GM23338 (cell line): ENCODE measurements at regions not wholly inside any gene's neighbourhood (a gene's known extent, or its start where the extent isn't known, plus 50 kb on each side); places are given as distances from the start of the nearest gene placed in this dataset.

Experiments
- ATAC-seq: fragments of 200-7000 bp; cut with Tn5 transposase; 3 replicates; pipeline ENCODE4 v1.9.1; 2020
- DNase-seq: peaks from one replicate; pipeline ENCODE4 v3.0.0-alpha.2; 2015; ENCODE audit warnings: low spot score
- H2AFZ ChIP-seq: fragments of 200-600 bp; sonication (generic); 2 replicates; pipeline ENCODE4 v1.8.0; 2016; ENCODE audit warnings: antibody characterized with exemption, mild to moderate bottlenecking, moderate library complexity
- H3F3A ChIP-seq: fragments of 200-600 bp; sonication (generic); replicated peaks from 2 replicates; pipeline ENCODE4 v1.8.0; 2017; ENCODE audit warnings: antibody characterized with exemption, mixed run types, low read depth
- H3K27ac ChIP-seq: fragments of 200-600 bp; sonication (generic); 2 replicates; pipeline ENCODE4 v1.6.1; 2016; ENCODE audit warnings: low read depth
- H3K27me3 ChIP-seq: fragments of 200-600 bp; sonication (generic); 2 replicates; pipeline ENCODE4 v1.8.0; 2016; ENCODE audit warnings: mild to moderate bottlenecking, mixed run types, moderate library complexity; ENCODE audit not compliant: insufficient read depth
- H3K36me3 ChIP-seq: fragments of 200-600 bp; sonication (generic); 2 replicates; pipeline ENCODE4 v1.8.0; 2016; ENCODE audit warnings: mild to moderate bottlenecking; ENCODE audit not compliant: insufficient read depth
- H3K4me1 ChIP-seq: fragments of 200-600 bp; sonication (generic); 2 replicates; pipeline ENCODE4 v1.8.0; 2016; ENCODE audit warnings: mild to moderate bottlenecking, moderate library complexity; ENCODE audit not compliant: insufficient read depth
- H3K4me2 ChIP-seq: fragments of 200-600 bp; sonication (generic); 2 replicates; pipeline ENCODE4 v1.7.1; 2017; ENCODE audit warnings: mixed run types
- H3K4me3 ChIP-seq: fragments of 200-600 bp; sonication (generic); 2 replicates; pipeline ENCODE4 v1.6.1; 2016; ENCODE audit warnings: mixed run types
- H3K79me2 ChIP-seq: fragments of 200-600 bp; sonication (generic); replicated peaks from 2 replicates; pipeline ENCODE4 v1.8.0; 2017; ENCODE audit warnings: mild to moderate bottlenecking; ENCODE audit not compliant: insufficient read depth
- H3K9me2 ChIP-seq: fragments of 200-600 bp; sonication (generic); 2 replicates; pipeline ENCODE4 v1.8.0; 2017; ENCODE audit not compliant: insufficient read depth
- H4K20me1 ChIP-seq: fragments of 200-600 bp; sonication (generic); replicated peaks from 2 replicates; pipeline ENCODE4 v1.8.0; 2017; ENCODE audit warnings: mild to moderate bottlenecking; ENCODE audit not compliant: insufficient read depth
- H3K27ac Mint-ChIP-seq: 2 replicates; pipeline ENCODE4 v1.8.0; 2020; ENCODE audit warnings: inconsistent platforms, mild to moderate bottlenecking, moderate library complexity, mixed read lengths
- H3K27me3 Mint-ChIP-seq: 3 replicates; pipeline ENCODE4 v1.8.0; 2022; ENCODE audit warnings: low read depth, mild to moderate bottlenecking, moderate library complexity, mixed read lengths, inconsistent platforms; ENCODE audit not compliant: insufficient read depth, poor library complexity
- H3K36me3 Mint-ChIP-seq: 3 replicates; pipeline ENCODE4 v1.8.0; 2021; ENCODE audit warnings: low read depth, mild to moderate bottlenecking, inconsistent platforms, moderate library complexity, mixed read lengths
- H3K4me1 Mint-ChIP-seq: 3 replicates; pipeline ENCODE4 v1.8.0; 2020; ENCODE audit warnings: mild to moderate bottlenecking, inconsistent platforms, mixed read lengths
- H3K4me3 Mint-ChIP-seq: 3 replicates; pipeline ENCODE4 v1.8.0; 2021; ENCODE audit warnings: moderate library complexity, mild to moderate bottlenecking, inconsistent platforms, mixed read lengths
- H3K9me3 Mint-ChIP-seq: 3 replicates; pipeline ENCODE4 v1.8.0; 2020; ENCODE audit warnings: moderate library complexity, mild to moderate bottlenecking, inconsistent platforms, mixed read lengths
- CREB1 ChIP-seq: fragments of 250-450 bp; sonication (Bioruptor Pico); IDR thresholded peaks from 2 replicates; pipeline ENCODE4 v1.5.0; 2020; ENCODE audit warnings: low read depth, mild to moderate bottlenecking, moderate library complexity
- EZH2 ChIP-seq: fragments of 200-600 bp; sonication (generic); IDR thresholded peaks from one replicate; pipeline ENCODE4 v1.8.0; 2017; ENCODE audit warnings: antibody characterized with exemption, mild to moderate bottlenecking, low read depth; ENCODE audit not compliant: unreplicated experiment
- EZH2phosphoT487 ChIP-seq: fragments of 200-600 bp; sonication (generic); IDR thresholded peaks from one replicate; pipeline ENCODE4 v1.8.1; 2018; ENCODE audit warnings: antibody characterized with exemption; ENCODE audit not compliant: unreplicated experiment
- NANOG ChIP-seq: IDR thresholded peaks from 2 replicates; pipeline ENCODE4 v1.6.1; 2016; ENCODE audit warnings: antibody characterized with exemption, borderline replicate concordance
- STAT1 ChIP-seq: IDR thresholded peaks from one replicate; pipeline ENCODE4 v1.6.1; 2016; ENCODE audit warnings: antibody characterized with exemption; ENCODE audit not compliant: unreplicated experiment
- ZNF114 ChIP-seq: fragments of 250-450 bp; sonication (Bioruptor Pico); IDR thresholded peaks from 2 replicates; pipeline ENCODE4 v1.5.0; 2020; ENCODE audit warnings: mild to moderate bottlenecking, moderate library complexity
- ZNF331 ChIP-seq: fragments of 250-450 bp; sonication (Bioruptor Pico); IDR thresholded peaks from 2 replicates; pipeline ENCODE4 v1.5.0; 2020; ENCODE audit warnings: low read depth, mild to moderate bottlenecking, moderate library complexity
- TF ChIP-seq, protein P1 (sequence below): IDR thresholded peaks from 2 replicates; pipeline ENCODE4 v1.6.1; 2016; ENCODE audit warnings: antibody characterized with exemption
- TF ChIP-seq, protein P2 (sequence below): IDR thresholded peaks from one replicate; pipeline ENCODE4 v1.6.1; 2018; ENCODE audit warnings: antibody characterized with exemption; ENCODE audit not compliant: unreplicated experiment
- TF ChIP-seq, protein P3 (sequence below), 2 experiments: fragments of 200-600 bp in 1 of 2; sonication (generic) in 1 of 2; conservative IDR thresholded peaks; 2 replicates each; pipeline versions ENCODE4 v1.5.1 to v1.6.1; 2016 to 2017; ENCODE audit warnings: antibody characterized with exemption in 2 of 2, low read depth in 2 of 2, mild to moderate bottlenecking in 2 of 2, moderate library complexity in 1 of 2

DNA sequence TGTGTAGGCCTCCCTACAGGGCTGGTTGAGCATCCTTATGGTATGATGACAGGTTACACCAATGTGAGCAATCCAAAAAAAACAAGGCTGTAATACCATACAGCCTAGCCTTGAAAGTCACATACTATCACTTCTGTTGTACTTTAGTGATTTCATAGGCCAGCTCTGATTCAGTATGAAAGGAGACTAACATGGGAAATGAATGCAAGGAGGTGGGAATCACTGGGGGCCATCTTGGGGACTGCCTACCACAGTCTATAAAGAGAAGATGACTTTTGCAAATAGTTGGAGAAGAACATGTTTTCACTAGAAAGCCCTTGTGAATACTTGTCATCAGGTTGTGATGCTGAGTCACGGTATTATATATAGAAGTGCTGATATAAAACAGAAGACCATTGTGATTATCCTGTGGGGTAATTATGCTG, 270.7 kb downstream of the S1PR1 start:
- H3K36me3 Mint-ChIP-seq = no peaks in the 10 kb centered on the region
- no peak overlapping the region for H3K27ac Mint-ChIP-seq
- no peak overlapping the region for H3K4me3 Mint-ChIP-seq
- Histone ChIP-seq H4K20me1 (no peaks in the 10 kb centered on the region), H3F3A (no peaks in the 10 kb centered on the region), H3K4me1 (no peaks in the 10 kb centered on the region), H3K27ac (no peak overlapping the region), H3K79me2 (no peaks in the 10 kb centered on the region), H3K27me3 (no peaks in the 10 kb centered on the region), H3K4me2 (no peak overlapping the region), H3K9me2 (no peaks in the 10 kb centered on the region), H3K36me3 (no peaks in the 10 kb centered on the region), H3K4me3 (no peak overlapping the region), H2AFZ (no peak overlapping the region)
- no peaks in the 10 kb centered on the region for H3K4me1 Mint-ChIP-seq
- no peaks in the 10 kb centered on the region for H3K27me3 Mint-ChIP-seq
- TF ChIP-seq EZH2phosphoT487 = no peak
- TF ChIP-seq, protein P1, sequence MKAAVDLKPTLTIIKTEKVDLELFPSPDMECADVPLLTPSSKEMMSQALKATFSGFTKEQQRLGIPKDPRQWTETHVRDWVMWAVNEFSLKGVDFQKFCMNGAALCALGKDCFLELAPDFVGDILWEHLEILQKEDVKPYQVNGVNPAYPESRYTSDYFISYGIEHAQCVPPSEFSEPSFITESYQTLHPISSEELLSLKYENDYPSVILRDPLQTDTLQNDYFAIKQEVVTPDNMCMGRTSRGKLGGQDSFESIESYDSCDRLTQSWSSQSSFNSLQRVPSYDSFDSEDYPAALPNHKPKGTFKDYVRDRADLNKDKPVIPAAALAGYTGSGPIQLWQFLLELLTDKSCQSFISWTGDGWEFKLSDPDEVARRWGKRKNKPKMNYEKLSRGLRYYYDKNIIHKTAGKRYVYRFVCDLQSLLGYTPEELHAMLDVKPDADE = no peak
- TF ChIP-seq, protein P2, sequence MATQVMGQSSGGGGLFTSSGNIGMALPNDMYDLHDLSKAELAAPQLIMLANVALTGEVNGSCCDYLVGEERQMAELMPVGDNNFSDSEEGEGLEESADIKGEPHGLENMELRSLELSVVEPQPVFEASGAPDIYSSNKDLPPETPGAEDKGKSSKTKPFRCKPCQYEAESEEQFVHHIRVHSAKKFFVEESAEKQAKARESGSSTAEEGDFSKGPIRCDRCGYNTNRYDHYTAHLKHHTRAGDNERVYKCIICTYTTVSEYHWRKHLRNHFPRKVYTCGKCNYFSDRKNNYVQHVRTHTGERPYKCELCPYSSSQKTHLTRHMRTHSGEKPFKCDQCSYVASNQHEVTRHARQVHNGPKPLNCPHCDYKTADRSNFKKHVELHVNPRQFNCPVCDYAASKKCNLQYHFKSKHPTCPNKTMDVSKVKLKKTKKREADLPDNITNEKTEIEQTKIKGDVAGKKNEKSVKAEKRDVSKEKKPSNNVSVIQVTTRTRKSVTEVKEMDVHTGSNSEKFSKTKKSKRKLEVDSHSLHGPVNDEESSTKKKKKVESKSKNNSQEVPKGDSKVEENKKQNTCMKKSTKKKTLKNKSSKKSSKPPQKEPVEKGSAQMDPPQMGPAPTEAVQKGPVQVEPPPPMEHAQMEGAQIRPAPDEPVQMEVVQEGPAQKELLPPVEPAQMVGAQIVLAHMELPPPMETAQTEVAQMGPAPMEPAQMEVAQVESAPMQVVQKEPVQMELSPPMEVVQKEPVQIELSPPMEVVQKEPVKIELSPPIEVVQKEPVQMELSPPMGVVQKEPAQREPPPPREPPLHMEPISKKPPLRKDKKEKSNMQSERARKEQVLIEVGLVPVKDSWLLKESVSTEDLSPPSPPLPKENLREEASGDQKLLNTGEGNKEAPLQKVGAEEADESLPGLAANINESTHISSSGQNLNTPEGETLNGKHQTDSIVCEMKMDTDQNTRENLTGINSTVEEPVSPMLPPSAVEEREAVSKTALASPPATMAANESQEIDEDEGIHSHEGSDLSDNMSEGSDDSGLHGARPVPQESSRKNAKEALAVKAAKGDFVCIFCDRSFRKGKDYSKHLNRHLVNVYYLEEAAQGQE = no peak
- TF ChIP-seq, protein P3, sequence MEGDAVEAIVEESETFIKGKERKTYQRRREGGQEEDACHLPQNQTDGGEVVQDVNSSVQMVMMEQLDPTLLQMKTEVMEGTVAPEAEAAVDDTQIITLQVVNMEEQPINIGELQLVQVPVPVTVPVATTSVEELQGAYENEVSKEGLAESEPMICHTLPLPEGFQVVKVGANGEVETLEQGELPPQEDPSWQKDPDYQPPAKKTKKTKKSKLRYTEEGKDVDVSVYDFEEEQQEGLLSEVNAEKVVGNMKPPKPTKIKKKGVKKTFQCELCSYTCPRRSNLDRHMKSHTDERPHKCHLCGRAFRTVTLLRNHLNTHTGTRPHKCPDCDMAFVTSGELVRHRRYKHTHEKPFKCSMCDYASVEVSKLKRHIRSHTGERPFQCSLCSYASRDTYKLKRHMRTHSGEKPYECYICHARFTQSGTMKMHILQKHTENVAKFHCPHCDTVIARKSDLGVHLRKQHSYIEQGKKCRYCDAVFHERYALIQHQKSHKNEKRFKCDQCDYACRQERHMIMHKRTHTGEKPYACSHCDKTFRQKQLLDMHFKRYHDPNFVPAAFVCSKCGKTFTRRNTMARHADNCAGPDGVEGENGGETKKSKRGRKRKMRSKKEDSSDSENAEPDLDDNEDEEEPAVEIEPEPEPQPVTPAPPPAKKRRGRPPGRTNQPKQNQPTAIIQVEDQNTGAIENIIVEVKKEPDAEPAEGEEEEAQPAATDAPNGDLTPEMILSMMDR (conservative IDR thresholded peaks at IDR 0.05; ENCODE audit: low read depth in 2 of 2) = no peak
- TF ChIP-seq ZNF114 (CRISPR knock-in tag) = no peak
- no peak for TF ChIP-seq CREB1 (CRISPR knock-in tag)
- no peak for ATAC-seq
- H3K9me3 Mint-ChIP-seq = no peaks in the 10 kb centered on the region; the same call in 2 of the 3 replicates
- DNase-seq = no peak

DNA sequence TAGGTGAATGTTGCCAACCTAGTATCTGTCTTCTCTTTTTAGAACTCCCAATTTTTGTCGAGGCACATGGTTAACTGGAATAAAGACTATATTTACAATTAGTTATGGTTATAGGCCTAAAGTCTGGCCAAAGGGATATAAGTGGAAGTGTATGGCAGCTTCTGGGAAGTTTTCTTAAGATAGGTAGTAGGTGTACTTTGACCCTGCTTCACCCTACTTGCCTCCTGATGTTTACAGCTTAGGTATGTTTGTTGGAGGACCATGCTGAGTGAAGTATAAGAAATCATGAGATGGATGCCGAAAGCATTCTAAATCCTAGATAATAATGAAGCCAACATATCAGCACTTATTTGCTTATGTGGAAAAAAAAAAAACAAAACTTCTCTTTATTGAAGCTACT, 272.1 kb downstream of the S1PR1 start:
- no peaks in the 10 kb centered on the region for H4K20me1 ChIP-seq
- H3F3A ChIP-seq = no peaks in the 10 kb centered on the region
- Mint-ChIP-seq H3K4me1 (no peaks in the 10 kb centered on the region), H3K27ac (no peak overlapping the region), H3K9me3 (no peaks in the 10 kb centered on the region; the same call in 1 of the 3 replicates), H3K36me3 (no peaks in the 10 kb centered on the region), H3K4me3 (no peak overlapping the region), H3K27me3 (no peaks in the 10 kb centered on the region)
- no peaks in the 10 kb centered on the region for H3K79me2 ChIP-seq
- ATAC-seq (no peak), DNase-seq (no peak)
- no peak overlapping the region for H3K4me3 ChIP-seq
- H3K4me1 ChIP-seq = no peaks in the 10 kb centered on the region
- no peaks in the 10 kb centered on the region for H3K36me3 ChIP-seq
- no peaks in the 10 kb centered on the region for H3K27me3 ChIP-seq
- no peak overlapping the region for H3K27ac ChIP-seq
- H3K4me2 ChIP-seq = no peak overlapping the region
- H2AFZ ChIP-seq = no peak overlapping the region
- no peaks in the 10 kb centered on the region for H3K9me2 ChIP-seq
- TF ChIP-seq STAT1 (no peak), ZNF114 (CRISPR knock-in tag) (no peak), EZH2 (no peak), ZNF331 (CRISPR knock-in tag) (no peak), CREB1 (CRISPR knock-in tag) (no peak), NANOG (no peak)
- TF ChIP-seq, protein P2 = no peak
- TF ChIP-seq, protein P3 (conservative IDR thresholded peaks at IDR 0.05; ENCODE audit: low read depth in 2 of 2) = no peak
- TF ChIP-seq, protein P1 = no peak
